ENCODE measurements at regions not wholly inside any gene's neighbourhood (a gene's known extent, or its start where the extent isn't known, plus 50 kb on each side); places are given as distances from the start of the nearest gene placed in this dataset.
"Not testable (repeated sequence)": the region's sequence is repeated elsewhere in the genome, so short reads cannot be mapped to it uniquely, and the experiment has no call there.

DNA sequence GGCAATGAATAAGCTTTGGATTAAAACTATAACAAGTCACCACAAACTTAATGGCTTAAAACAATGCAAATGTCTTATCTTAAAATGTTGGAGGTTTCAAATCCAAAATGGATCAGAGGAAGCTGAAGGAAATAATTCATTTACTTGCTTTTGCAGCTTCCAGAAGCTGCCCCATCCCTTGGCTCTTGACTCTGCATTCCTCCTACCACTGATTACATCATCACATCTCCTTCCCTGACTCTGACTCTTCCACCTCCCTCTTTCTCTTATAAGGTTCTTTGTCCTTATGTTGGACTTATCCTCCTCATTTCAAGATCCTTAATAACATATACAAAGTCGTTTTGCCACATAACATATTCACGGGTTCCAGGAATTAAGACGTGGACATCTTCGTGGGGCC lies 982.8 kb upstream of the ROBO1 start:
- Histone ChIP-seq H3K9me3 (ENCODE audit: control insufficient read depth in 2 of 2, low read length in 2 of 2) (no peaks in the 10 kb centered on the region), H3K4me3 (ENCODE audit: low read length in 2 of 2) (no peak overlapping the region), H3K27me3 (ENCODE audit: control insufficient read depth in 2 of 2, insufficient read depth in 2 of 2, low read length in 2 of 2) (no peaks in the 10 kb centered on the region), H3K4me1 (ENCODE audit: control insufficient read depth in 2 of 2, insufficient read depth in 2 of 2, low read length in 2 of 2) (no peaks in the 10 kb centered on the region), H3K27ac (ENCODE audit: low read depth in 2 of 2, low read length in 2 of 2) (no peak overlapping the region), H3K36me3 (ENCODE audit: control insufficient read depth in 2 of 2, insufficient read depth in 2 of 2, low read length in 2 of 2) (no peaks in the 10 kb centered on the region), H3K9ac (ENCODE audit: low read depth in 1 of 2, low read length in 2 of 2) (no peak overlapping the region)

DNA sequence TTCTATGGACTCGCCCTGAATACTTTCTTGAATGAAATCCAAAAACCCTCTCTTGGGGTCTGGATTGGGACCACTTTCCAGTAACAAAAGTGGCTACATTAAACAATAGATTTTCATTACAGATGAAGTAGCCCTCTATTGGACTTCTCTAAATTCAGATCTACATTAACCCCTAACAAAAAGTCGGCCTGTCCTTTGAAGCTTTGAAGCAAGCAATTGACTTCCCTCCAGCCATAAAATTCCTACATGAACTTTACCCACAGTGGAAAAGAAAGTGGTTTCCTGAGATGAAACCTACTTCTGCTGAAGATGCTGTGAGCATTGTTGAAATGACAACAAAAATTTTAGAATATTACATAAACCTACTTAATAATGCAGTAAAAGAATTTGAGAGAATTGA lies 967.1 kb upstream of the ROBO1 start:
- Histone ChIP-seq H3K27ac (ENCODE audit: low read depth in 2 of 2, low read length in 2 of 2) (peak overlapping the region; percentile 33 to 58), H3K9me3 (ENCODE audit: control insufficient read depth in 2 of 2, low read length in 2 of 2) (no peaks in the 10 kb centered on the region), H3K9ac (ENCODE audit: low read depth in 1 of 2, low read length in 2 of 2) (no peak overlapping the region)

GRCh38 chr3:80734483-80734882 lies 966.7 kb upstream of the ROBO1 start:
- no peaks in the 10 kb centered on the region for H3K36me3 ChIP-seq (ENCODE audit: control insufficient read depth in 2 of 2, insufficient read depth in 2 of 2, low read length in 2 of 2)
- H3K9me3 ChIP-seq (ENCODE audit: control insufficient read depth in 2 of 2, low read length in 2 of 2) = no peaks in the 10 kb centered on the region
- H3K4me1 ChIP-seq (ENCODE audit: control insufficient read depth in 2 of 2, insufficient read depth in 2 of 2, low read length in 2 of 2) = peaks cover 13 to 21% of the 10 kb centered on the region in 2 donors
- H3K4me3 ChIP-seq (ENCODE audit: low read length in 2 of 2) = peak overlapping the region in 1 of 2 donors; percentile 29
- H3K27ac ChIP-seq (ENCODE audit: low read depth in 2 of 2, low read length in 2 of 2) = peak overlapping the region; percentile 33 to 58
- H3K9ac ChIP-seq (ENCODE audit: low read depth in 1 of 2, low read length in 2 of 2) = no peak overlapping the region
- no peaks in the 10 kb centered on the region for H3K27me3 ChIP-seq (ENCODE audit: control insufficient read depth in 2 of 2, insufficient read depth in 2 of 2, low read length in 2 of 2)

More for the DNA sequence above, 967.1 kb upstream of the ROBO1 start:
- H3K4me1 ChIP-seq (ENCODE audit: control insufficient read depth in 2 of 2, insufficient read depth in 2 of 2, low read length in 2 of 2) = peaks cover 13 to 21% of the 10 kb centered on the region in 2 donors
- no peaks in the 10 kb centered on the region for H3K36me3 ChIP-seq (ENCODE audit: control insufficient read depth in 2 of 2, insufficient read depth in 2 of 2, low read length in 2 of 2)
- peak overlapping the region in 1 of 2 donors; percentile 29 for H3K4me3 ChIP-seq (ENCODE audit: low read length in 2 of 2)
- H3K27me3 ChIP-seq (ENCODE audit: control insufficient read depth in 2 of 2, insufficient read depth in 2 of 2, low read length in 2 of 2) = no peaks in the 10 kb centered on the region

GRCh38 chr3:80733522-80734176 lies 965.9 kb upstream of the ROBO1 start:
- peak overlapping the region; percentile 33 to 58 for H3K27ac ChIP-seq (ENCODE audit: low read depth in 2 of 2, low read length in 2 of 2)
- H3K27me3 ChIP-seq (ENCODE audit: control insufficient read depth in 2 of 2, insufficient read depth in 2 of 2, low read length in 2 of 2) = no peaks in the 10 kb centered on the region
- no peak overlapping the region for H3K9ac ChIP-seq (ENCODE audit: low read depth in 1 of 2, low read length in 2 of 2)
- H3K4me3 ChIP-seq (ENCODE audit: low read length in 2 of 2) = peak overlapping the region; percentile 18 to 32
- H3K9me3 ChIP-seq (ENCODE audit: control insufficient read depth in 2 of 2, low read length in 2 of 2) = no peaks in the 10 kb centered on the region
- no peaks in the 10 kb centered on the region for H3K36me3 ChIP-seq (ENCODE audit: control insufficient read depth in 2 of 2, insufficient read depth in 2 of 2, low read length in 2 of 2)
- H3K4me1 ChIP-seq (ENCODE audit: control insufficient read depth in 2 of 2, insufficient read depth in 2 of 2, low read length in 2 of 2) = peaks cover 13 to 21% of the 10 kb centered on the region in 2 donors

DNA sequence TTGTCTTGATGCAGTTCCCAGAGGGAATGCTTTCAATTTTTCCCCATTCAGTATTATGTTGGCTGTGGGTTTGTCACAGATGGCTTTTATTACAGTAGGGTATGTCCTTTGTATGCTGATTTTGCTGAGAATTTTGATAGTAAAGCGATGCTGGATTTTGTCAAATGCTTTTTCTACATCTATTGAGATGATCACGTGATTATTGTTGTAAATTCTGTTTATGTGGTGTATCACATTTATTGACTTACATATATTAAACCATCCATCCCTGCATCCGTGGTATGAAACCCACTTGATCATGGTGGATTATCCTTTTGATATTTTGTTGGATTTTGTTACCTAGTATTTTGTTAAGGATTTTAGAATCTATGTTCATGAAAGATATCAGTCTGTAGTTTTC lies 959.8 kb upstream of the ROBO1 start:
- not testable (repeated sequence) for H3K27me3 ChIP-seq (ENCODE audit: control insufficient read depth in 2 of 2, insufficient read depth in 2 of 2, low read length in 2 of 2); H3K27ac ChIP-seq (ENCODE audit: low read depth in 2 of 2, low read length in 2 of 2); H3K4me1 ChIP-seq (ENCODE audit: control insufficient read depth in 2 of 2, insufficient read depth in 2 of 2, low read length in 2 of 2); H3K9me3 ChIP-seq (ENCODE audit: control insufficient read depth in 2 of 2, low read length in 2 of 2); H3K4me3 ChIP-seq (ENCODE audit: low read length in 2 of 2); H3K36me3 ChIP-seq (ENCODE audit: control insufficient read depth in 2 of 2, insufficient read depth in 2 of 2, low read length in 2 of 2); H3K9ac ChIP-seq (ENCODE audit: low read depth in 1 of 2, low read length in 2 of 2)

DNA sequence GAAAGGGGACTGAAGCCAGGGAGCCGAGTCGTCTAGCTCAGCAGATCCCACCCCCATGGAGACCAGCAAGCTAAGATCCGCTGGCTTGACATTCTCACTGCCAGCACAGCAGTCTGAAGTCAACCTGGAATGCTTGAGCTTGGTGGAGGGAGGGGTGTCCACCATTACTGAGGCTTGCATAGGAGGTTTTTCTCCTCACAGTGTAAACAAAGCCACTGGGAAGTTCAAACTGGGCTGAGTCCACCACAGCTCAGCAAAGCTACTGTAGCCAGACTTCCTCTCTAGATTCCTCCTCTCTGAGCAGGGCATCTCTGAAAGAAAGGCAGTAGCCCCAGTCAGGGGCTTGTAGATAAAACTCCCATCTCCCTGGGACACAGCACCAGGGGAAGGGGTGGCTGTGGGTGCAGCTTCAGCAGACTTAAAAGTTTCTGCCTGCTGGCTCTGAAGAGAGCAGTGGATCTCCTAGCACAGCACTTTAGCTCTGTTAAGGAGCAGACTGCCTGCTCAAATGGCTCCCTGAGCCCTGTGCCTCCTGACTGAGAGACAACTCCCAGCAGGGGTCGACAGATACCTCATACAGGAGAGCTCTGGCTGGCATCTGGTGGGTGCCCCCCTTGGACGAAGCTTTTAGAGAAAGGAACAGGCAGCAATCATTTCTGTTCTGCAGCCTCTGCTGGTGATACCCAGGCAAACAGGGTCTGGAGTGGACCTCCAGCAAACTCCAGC lies 942.0 kb upstream of the ROBO1 start:
- H3K27me3 ChIP-seq (ENCODE audit: control insufficient read depth in 2 of 2, insufficient read depth in 2 of 2, low read length in 2 of 2); H3K9ac ChIP-seq (ENCODE audit: low read depth in 1 of 2, low read length in 2 of 2); H3K27ac ChIP-seq (ENCODE audit: low read depth in 2 of 2, low read length in 2 of 2); H3K36me3 ChIP-seq (ENCODE audit: control insufficient read depth in 2 of 2, insufficient read depth in 2 of 2, low read length in 2 of 2); H3K4me3 ChIP-seq (ENCODE audit: low read length in 2 of 2); H3K9me3 ChIP-seq (ENCODE audit: control insufficient read depth in 2 of 2, low read length in 2 of 2); H3K4me1 ChIP-seq (ENCODE audit: control insufficient read depth in 2 of 2, insufficient read depth in 2 of 2, low read length in 2 of 2): not testable (repeated sequence)

DNA sequence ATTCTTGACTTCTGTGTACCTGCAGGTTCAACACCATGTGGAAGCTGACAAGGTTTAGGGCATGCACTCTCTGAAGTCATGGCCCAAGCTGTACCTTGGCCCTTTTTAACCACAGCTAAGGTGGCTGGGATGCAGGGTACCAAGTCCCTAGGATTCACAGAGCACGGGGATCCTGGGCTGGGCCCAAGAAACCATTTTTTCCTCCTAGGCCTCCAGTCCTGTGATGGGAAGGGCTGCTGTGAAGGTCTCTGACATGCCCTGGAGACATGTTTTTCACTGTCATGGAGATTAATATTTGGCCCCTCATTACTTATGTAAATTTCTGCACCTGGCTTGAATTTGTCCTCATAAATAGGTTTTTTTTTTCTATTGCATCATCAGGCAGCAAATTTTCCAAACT lies 937.5 kb upstream of the ROBO1 start:
- no peak overlapping the region for H3K9ac ChIP-seq (ENCODE audit: low read depth in 1 of 2, low read length in 2 of 2)
- no peaks in the 10 kb centered on the region for H3K27me3 ChIP-seq (ENCODE audit: control insufficient read depth in 2 of 2, insufficient read depth in 2 of 2, low read length in 2 of 2)
- H3K9me3 ChIP-seq (ENCODE audit: control insufficient read depth in 2 of 2, low read length in 2 of 2) = peaks cover 2 to 5% of the 10 kb centered on the region in 2 donors
- no peaks in the 10 kb centered on the region for H3K36me3 ChIP-seq (ENCODE audit: control insufficient read depth in 2 of 2, insufficient read depth in 2 of 2, low read length in 2 of 2)
- no peak overlapping the region for H3K4me3 ChIP-seq (ENCODE audit: low read length in 2 of 2)
- H3K4me1 ChIP-seq (ENCODE audit: control insufficient read depth in 2 of 2, insufficient read depth in 2 of 2, low read length in 2 of 2) = no peaks in the 10 kb centered on the region
- no peak overlapping the region for H3K27ac ChIP-seq (ENCODE audit: low read depth in 2 of 2, low read length in 2 of 2)

- Histone ChIP-seq H3K9ac (ENCODE audit: low read depth in 1 of 2, low read length in 2 of 2) (no peak overlapping the region), H3K36me3 (ENCODE audit: control insufficient read depth in 2 of 2, insufficient read depth in 2 of 2, low read length in 2 of 2) (no peaks in the 10 kb centered on the region), H3K9me3 (ENCODE audit: control insufficient read depth in 2 of 2, low read length in 2 of 2) (peaks cover 2 to 5% of the 10 kb centered on the region in 2 donors), H3K4me3 (ENCODE audit: low read length in 2 of 2) (no peak overlapping the region), H3K27me3 (ENCODE audit: control insufficient read depth in 2 of 2, insufficient read depth in 2 of 2, low read length in 2 of 2) (no peaks in the 10 kb centered on the region), H3K27ac (ENCODE audit: low read depth in 2 of 2, low read length in 2 of 2) (no peak overlapping the region), H3K4me1 (ENCODE audit: control insufficient read depth in 2 of 2, insufficient read depth in 2 of 2, low read length in 2 of 2) (no peaks in the 10 kb centered on the region)
Measured at GRCh38 chr3:80701349-80701748, 933.6 kb upstream of the ROBO1 start.

GRCh38 chr3:80697291-80697690 lies 929.5 kb upstream of the ROBO1 start:
- no peak overlapping the region for H3K27ac ChIP-seq (ENCODE audit: low read depth in 2 of 2, low read length in 2 of 2)
- no peak overlapping the region for H3K4me3 ChIP-seq (ENCODE audit: low read length in 2 of 2)
- no peaks in the 10 kb centered on the region for H3K36me3 ChIP-seq (ENCODE audit: control insufficient read depth in 2 of 2, insufficient read depth in 2 of 2, low read length in 2 of 2)
- no peaks in the 10 kb centered on the region for H3K9me3 ChIP-seq (ENCODE audit: control insufficient read depth in 2 of 2, low read length in 2 of 2)
- H3K27me3 ChIP-seq (ENCODE audit: control insufficient read depth in 2 of 2, insufficient read depth in 2 of 2, low read length in 2 of 2) = no peaks in the 10 kb centered on the region
- H3K9ac ChIP-seq (ENCODE audit: low read depth in 1 of 2, low read length in 2 of 2) = no peak overlapping the region
- H3K4me1 ChIP-seq (ENCODE audit: control insufficient read depth in 2 of 2, insufficient read depth in 2 of 2, low read length in 2 of 2) = no peaks in the 10 kb centered on the region

GRCh38 chr3:80696280-80696679 lies 928.5 kb upstream of the ROBO1 start:
- Histone ChIP-seq H3K27me3 (ENCODE audit: control insufficient read depth in 2 of 2, insufficient read depth in 2 of 2, low read length in 2 of 2) (no peaks in the 10 kb centered on the region), H3K4me3 (ENCODE audit: low read length in 2 of 2) (peak overlapping the region in 1 of 2 donors; percentile 17), H3K9ac (ENCODE audit: low read depth in 1 of 2, low read length in 2 of 2) (no peak overlapping the region), H3K36me3 (ENCODE audit: control insufficient read depth in 2 of 2, insufficient read depth in 2 of 2, low read length in 2 of 2) (no peaks in the 10 kb centered on the region), H3K27ac (ENCODE audit: low read depth in 2 of 2, low read length in 2 of 2) (no peak overlapping the region), H3K9me3 (ENCODE audit: control insufficient read depth in 2 of 2, low read length in 2 of 2) (no peaks in the 10 kb centered on the region), H3K4me1 (ENCODE audit: control insufficient read depth in 2 of 2, insufficient read depth in 2 of 2, low read length in 2 of 2) (no peaks in the 10 kb centered on the region)

Measured in mucosa of rectum (tissue), 2 donors.